Gastroesophageal sphincter (tissue), 4 donors: ENCODE measurements at regions not wholly inside any gene's neighbourhood (a gene's known extent, or its start where the extent isn't known, plus 50 kb on each side); places are given as distances from the start of the nearest gene placed in this dataset.

ENCODE experiments used
- ATAC-seq: fragments of 150-250 bp; one replicate; pipeline ENCODE4 v1.9.1; 2016; ENCODE audit warnings: mild to moderate bottlenecking, moderate library complexity
- H3K27ac ChIP-seq, 4 donors: fragments of 200-600 bp; sonication (generic) in 3 of 4; 1 replicate in 3 of 4; 2 replicates in 1 of 4; pipeline ENCODE4 v1.5.1; 2016 to 2019
- H3K27me3 ChIP-seq: fragments of 200-600 bp; sonication (generic); one replicate; pipeline ENCODE4 v1.5.1; 2019
- H3K36me3 ChIP-seq, 2 donors: fragments of 200-600 bp; sonication (generic); one replicate each; pipeline ENCODE4 v1.5.1; 2019; ENCODE audit warnings: control low read depth in 1 of 2
- H3K4me1 ChIP-seq, 3 donors: fragments of 200-600 bp; sonication (generic); 1 replicate in 2 of 3; 2 replicates in 1 of 3; pipeline ENCODE4 v1.5.1; 2016 to 2019; ENCODE audit warnings: control low read depth in 2 of 3
- H3K4me3 ChIP-seq, 2 donors: fragments of 200-600 bp; sonication (generic); one replicate each; pipeline ENCODE4 v1.5.1; 2019; ENCODE audit warnings: mild to moderate bottlenecking in 1 of 2, moderate library complexity in 1 of 2
- H3K9me3 ChIP-seq, 3 donors: fragments of 200-600 bp; sonication (generic); one replicate each; pipeline ENCODE4 v1.5.1; 2017 to 2019; ENCODE audit warnings: control low read depth in 2 of 3
- CTCF ChIP-seq, 4 experiments: fragments of 200-600 bp in 2 of 4; fragments of 450-650 bp in 2 of 4; sonication (generic) in 1 of 4; IDR thresholded peaks; one replicate each; pipeline ENCODE4 v1.5.1; 2017 to 2019; ENCODE audit warnings: antibody characterized with exemption in 4 of 4, mild to moderate bottlenecking in 2 of 4, moderate library complexity in 2 of 4
- EP300 ChIP-seq: sonication (generic); formaldehyde crosslinking; IDR thresholded peaks from one replicate; pipeline ENCODE4 v1.6.1; 2017; ENCODE audit warnings: antibody characterized with exemption, mild to moderate bottlenecking
- POLR2A ChIP-seq, 2 donors: fragments of 450-650 bp; IDR thresholded peaks; one replicate each; pipeline ENCODE4 v1.6.1; 2017; ENCODE audit warnings: antibody characterized with exemption in 2 of 2, mild to moderate bottlenecking in 2 of 2, moderate library complexity in 1 of 2
- POLR2AphosphoS5 ChIP-seq: sonication (generic); formaldehyde crosslinking; IDR thresholded peaks from one replicate; pipeline ENCODE4 v1.6.1; 2017; ENCODE audit warnings: antibody characterized with exemption
- WGBS, 2 donors: methylation state at CpG; one replicate each; pipeline ENCODE4 v1.1.5; 2018; ENCODE audit warnings: low coverage in 1 of 2; 5-methylcytosine and 5-hydroxymethylcytosine counted together

DNA sequence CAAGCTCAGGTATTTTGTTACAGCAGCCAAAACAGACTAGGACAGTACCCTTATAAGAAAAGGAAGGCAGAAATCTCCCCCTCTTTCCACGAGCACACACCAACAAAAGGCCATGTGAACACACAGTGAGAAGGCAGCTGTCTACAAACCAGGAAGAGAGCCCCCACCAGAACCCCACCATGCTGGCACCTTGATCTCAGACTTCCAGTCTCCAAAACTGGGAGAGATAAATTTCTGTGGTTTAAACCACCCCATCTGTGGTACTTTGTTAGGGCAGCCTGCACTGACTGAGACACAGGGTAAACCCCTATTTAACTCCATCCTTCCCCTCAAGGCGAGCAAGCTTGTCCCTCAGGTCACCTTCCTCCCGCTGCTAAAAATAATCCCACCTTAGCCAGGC lies 475.8 kb upstream of the JARID2 start:
- 91 to 100% methylated on average over 1 to 2 of the region's 3 CpGs for WGBS, 2 donors

GRCh38 chr6:14770572-14770971 lies 475.3 kb upstream of the JARID2 start:
- Histone ChIP-seq H3K4me1 (peaks cover 0 to 10% (median 0%) of the 10 kb centered on the region in 3 donors), H3K9me3 (no peaks in the 10 kb centered on the region), H3K4me3 (no peak overlapping the region), H3K27me3 (no peaks in the 10 kb centered on the region), H3K36me3 (no peaks in the 10 kb centered on the region), H3K27ac (no peak overlapping the region)
- ATAC-seq: no peak
- WGBS, 2 donors: 19 to 62% methylated on average over 6 of the region's 6 CpGs
- no peak for TF ChIP-seq EP300
- no peak for TF ChIP-seq POLR2AphosphoS5
- no peak for TF ChIP-seq CTCF (IDR thresholded peaks at IDR 0.05)

More for the DNA sequence above, 475.8 kb upstream of the JARID2 start:
- H3K4me3 ChIP-seq: no peak overlapping the region
- no peaks in the 10 kb centered on the region for H3K27me3 ChIP-seq
- TF ChIP-seq POLR2AphosphoS5: no peak
- TF ChIP-seq EP300: no peak
- no peak for TF ChIP-seq POLR2A (IDR thresholded peaks at IDR 0.05)
- no peak for TF ChIP-seq CTCF (IDR thresholded peaks at IDR 0.05)
- no peak for ATAC-seq
- peaks cover 0 to 10% (median 0%) of the 10 kb centered on the region in 3 donors for H3K4me1 ChIP-seq
- no peaks in the 10 kb centered on the region for H3K9me3 ChIP-seq
- H3K36me3 ChIP-seq: no peaks in the 10 kb centered on the region
- H3K27ac ChIP-seq: no peak overlapping the region

GRCh38 chr6:14771016-14771415 lies 474.9 kb upstream of the JARID2 start:
- peaks cover 0 to 10% (median 0%) of the 10 kb centered on the region in 3 donors for H3K4me1 ChIP-seq
- no peaks in the 10 kb centered on the region for H3K36me3 ChIP-seq
- H3K27me3 ChIP-seq: no peaks in the 10 kb centered on the region
- H3K4me3 ChIP-seq: no peak overlapping the region
- TF ChIP-seq POLR2AphosphoS5 (no peak), EP300 (no peak), POLR2A (IDR thresholded peaks at IDR 0.05) (no peak), CTCF (IDR thresholded peaks at IDR 0.05) (no peak)
- H3K9me3 ChIP-seq: no peaks in the 10 kb centered on the region
- 58 to 100% methylated on average over 1 to 3 of the region's 3 CpGs for WGBS, 2 donors
- H3K27ac ChIP-seq: no peak overlapping the region
- no peak for ATAC-seq

- H3K27ac ChIP-seq: no peak overlapping the region
- H3K4me1 ChIP-seq: peaks cover 0 to 9% (median 0%) of the 10 kb centered on the region in 3 donors
- WGBS, 2 donors: 93 to 100% methylated on average over 4 to 7 of the region's 7 CpGs
- ATAC-seq: no peak
- H3K27me3 ChIP-seq: no peaks in the 10 kb centered on the region
- H3K4me3 ChIP-seq: no peak overlapping the region
- no peaks in the 10 kb centered on the region for H3K9me3 ChIP-seq
- TF ChIP-seq POLR2AphosphoS5 (no peak), CTCF (IDR thresholded peaks at IDR 0.05) (no peak), POLR2A (IDR thresholded peaks at IDR 0.05) (no peak), EP300 (no peak)
- H3K36me3 ChIP-seq: no peaks in the 10 kb centered on the region
These were observed 473.7 kb upstream of the JARID2 start for GRCh38 chr6:14772188-14772587.

GRCh38 chr6:14775528-14775927 lies 470.3 kb upstream of the JARID2 start:
- Histone ChIP-seq H3K27ac (no peak overlapping the region), H3K27me3 (no peaks in the 10 kb centered on the region), H3K36me3 (no peaks in the 10 kb centered on the region), H3K4me3 (no peak overlapping the region), H3K9me3 (no peaks in the 10 kb centered on the region), H3K4me1 (no peaks in the 10 kb centered on the region)
- WGBS, 2 donors: 29 to 30% methylated on average over 1 of the region's 1 CpG
- no peak for ATAC-seq
- TF ChIP-seq CTCF (IDR thresholded peaks at IDR 0.05): no peak
- no peak for TF ChIP-seq POLR2A (IDR thresholded peaks at IDR 0.05)
- TF ChIP-seq EP300: no peak
- no peak for TF ChIP-seq POLR2AphosphoS5
